ENCODE measurements at regions not wholly inside any gene's neighbourhood (a gene's known extent, or its start where the extent isn't known, plus 50 kb on each side); places are given as distances from the start of the nearest gene placed in this dataset.

- H3K4me1 ChIP-seq, result no peaks in the 10 kb centered on the region
- TF ChIP-seq POLR2A (IDR thresholded peaks at IDR 0.05), result no peak
- TF ChIP-seq CTCF (IDR thresholded peaks at IDR 0.05), result no peak
Measured at GRCh38 chr2:146037334-146037870, 1517.5 kb upstream of the ZEB2 start.

GRCh38 chr2:146031158-146031557 is 1511.2 kb upstream of the ZEB2 start:
- Histone ChIP-seq H3K27ac (no peak overlapping the region), H3K27me3 (no peaks in the 10 kb centered on the region), H3K4me1 (no peaks in the 10 kb centered on the region), H3K9me3 (no peaks in the 10 kb centered on the region), H3K36me3 (no peaks in the 10 kb centered on the region), H3K4me3 (no peak overlapping the region)
- TF ChIP-seq POLR2A (IDR thresholded peaks at IDR 0.05), result no peak
- TF ChIP-seq CTCF (IDR thresholded peaks at IDR 0.05), result no peak
- no peak for DNase-seq

More at GRCh38 chr2:146037334-146037870, 1517.5 kb upstream of the ZEB2 start:
- Histone ChIP-seq H3K4me3 (no peak overlapping the region), H3K27ac (no peak overlapping the region), H3K27me3 (no peaks in the 10 kb centered on the region), H3K36me3 (no peaks in the 10 kb centered on the region), H3K9me3 (no peaks in the 10 kb centered on the region)
- DNase-seq, result no peak

- no peak for TF ChIP-seq POLR2A (IDR thresholded peaks at IDR 0.05)
- no peak for TF ChIP-seq CTCF (IDR thresholded peaks at IDR 0.05)
- no peaks in the 10 kb centered on the region for H3K4me1 ChIP-seq
Measured at GRCh38 chr2:146027156-146027555, 1507.2 kb upstream of the ZEB2 start.

GRCh38 chr2:146025519-146025918 is 1505.6 kb upstream of the ZEB2 start:
- TF ChIP-seq POLR2A (IDR thresholded peaks at IDR 0.05), result no peak
- TF ChIP-seq CTCF (IDR thresholded peaks at IDR 0.05), result no peak
- DNase-seq, result no peak

More at GRCh38 chr2:146027156-146027555, 1507.2 kb upstream of the ZEB2 start:
- Histone ChIP-seq H3K4me3 (no peak overlapping the region), H3K27me3 (no peaks in the 10 kb centered on the region), H3K36me3 (no peaks in the 10 kb centered on the region), H3K9me3 (no peaks in the 10 kb centered on the region), H3K27ac (no peak overlapping the region)
- DNase-seq, result no peak

GRCh38 chr2:146024212-146024743 is 1504.4 kb upstream of the ZEB2 start:
- TF ChIP-seq CTCF (IDR thresholded peaks at IDR 0.05) (no peak), POLR2A (IDR thresholded peaks at IDR 0.05) (no peak)
- no peaks in the 10 kb centered on the region for H3K4me1 ChIP-seq

More at GRCh38 chr2:146025519-146025918, 1505.6 kb upstream of the ZEB2 start:
- Histone ChIP-seq H3K27me3 (no peaks in the 10 kb centered on the region), H3K9me3 (no peaks in the 10 kb centered on the region), H3K36me3 (no peaks in the 10 kb centered on the region), H3K4me1 (no peaks in the 10 kb centered on the region), H3K4me3 (no peak overlapping the region), H3K27ac (no peak overlapping the region)

More at GRCh38 chr2:146024212-146024743, 1504.4 kb upstream of the ZEB2 start:
- no peaks in the 10 kb centered on the region for H3K9me3 ChIP-seq
- H3K36me3 ChIP-seq, result no peaks in the 10 kb centered on the region
- DNase-seq, result no peak
- no peak overlapping the region for H3K27ac ChIP-seq
- no peak overlapping the region for H3K4me3 ChIP-seq
- H3K27me3 ChIP-seq, result no peaks in the 10 kb centered on the region

Measured in Peyer's patch (tissue), 4 donors.